Mesenteric fat pad (tissue), 1 donor: ENCODE measurements at regions not wholly inside any gene's neighbourhood (a gene's known extent, or its start where the extent isn't known, plus 50 kb on each side); places are given as distances from the start of the nearest gene placed in this dataset.
"Not testable (repeated sequence)": the region's sequence is repeated elsewhere in the genome, so short reads cannot be mapped to it uniquely, and the experiment has no call there.

Source experiments
- DNase-seq: peaks from one replicate; pipeline ENCODE4 v3.0.0-alpha.2; 2020; ENCODE audit warnings: low spot score
- donor health status: DM: yes; HTN: yes; CAD: no.

GRCh38 chr4:114034189-114034588 lies 54.7 kb upstream of the ARSJ start:
- no peak for DNase-seq

- no peak for DNase-seq
Observed at GRCh38 chr4:114036426-114036825, 57.0 kb upstream of the ARSJ start.

- DNase-seq: no peak
Observed at GRCh38 chr4:114036864-114037263, 57.4 kb upstream of the ARSJ start.

GRCh38 chr4:114037988-114038387 lies 58.5 kb upstream of the ARSJ start:
- no peak for DNase-seq

GRCh38 chr4:114038762-114039387 lies 59.4 kb upstream of the ARSJ start:
- DNase-seq: no peak

- no peak for DNase-seq
Observed at GRCh38 chr4:114040319-114041116, 61.1 kb upstream of the ARSJ start.

- DNase-seq: no peak
Observed at GRCh38 chr4:114041117-114041475, 61.6 kb upstream of the ARSJ start.

GRCh38 chr4:114043116-114043515 lies 63.7 kb upstream of the ARSJ start:
- DNase-seq: no peak

GRCh38 chr4:114044351-114044750 lies 64.9 kb upstream of the ARSJ start:
- DNase-seq: not testable (repeated sequence)

GRCh38 chr4:114046331-114046730 lies 66.9 kb upstream of the ARSJ start:
- no peak for DNase-seq

GRCh38 chr4:114048154-114048553 lies 68.7 kb upstream of the ARSJ start:
- not testable (repeated sequence) for DNase-seq

GRCh38 chr4:114052227-114052626 lies 72.8 kb upstream of the ARSJ start:
- DNase-seq: no peak

- no peak for DNase-seq
Observed at GRCh38 chr4:114056599-114056998, 77.2 kb upstream of the ARSJ start.

- no peak for DNase-seq
Observed at GRCh38 chr4:114057746-114058145, 78.3 kb upstream of the ARSJ start.

GRCh38 chr4:114062499-114062898 lies 83.1 kb upstream of the ARSJ start:
- no peak for DNase-seq

- no peak for DNase-seq
Observed at GRCh38 chr4:114072781-114073180, 93.3 kb upstream of the ARSJ start.

- no peak for DNase-seq
Observed at GRCh38 chr4:114076899-114077570, 97.6 kb upstream of the ARSJ start.

- DNase-seq: no peak
Observed at GRCh38 chr4:114077610-114078009, 98.2 kb upstream of the ARSJ start.

- no peak for DNase-seq
Observed at GRCh38 chr4:114078636-114079035, 99.2 kb upstream of the ARSJ start.

- no peak for DNase-seq
Observed at GRCh38 chr4:114081783-114082182, 102.3 kb upstream of the ARSJ start.

- no peak for DNase-seq
Observed at GRCh38 chr4:114082348-114082747, 102.9 kb upstream of the ARSJ start.

GRCh38 chr4:114085611-114086345 lies 106.3 kb upstream of the ARSJ start:
- no peak for DNase-seq
